Suprapubic skin (tissue), 4 donors: ENCODE measurements at regions not wholly inside any gene's neighbourhood (a gene's known extent, or its start where the extent isn't known, plus 50 kb on each side); places are given as distances from the start of the nearest gene placed in this dataset.

Source experiments
- CTCF ChIP-seq, 2 donors: fragments of 200-600 bp in 1 of 2; fragments of 450-650 bp in 1 of 2; sonication (generic) in 1 of 2; IDR thresholded peaks; one replicate each; pipeline ENCODE4 v1.5.1; 2016 to 2019; ENCODE audit warnings: antibody characterized with exemption in 2 of 2, mild to moderate bottlenecking in 1 of 2, moderate library complexity in 1 of 2
- EP300 ChIP-seq: sonication (generic); formaldehyde crosslinking; IDR thresholded peaks from one replicate; pipeline ENCODE4 v1.6.1; 2017; ENCODE audit warnings: antibody characterized with exemption
- POLR2A ChIP-seq, 2 donors: fragments of 450-650 bp; IDR thresholded peaks; one replicate each; pipeline ENCODE4 v1.6.1; 2017; ENCODE audit warnings: antibody characterized with exemption in 2 of 2, mild to moderate bottlenecking in 2 of 2, moderate library complexity in 2 of 2
- POLR2AphosphoS5 ChIP-seq, 3 donors: sonication (generic); formaldehyde crosslinking; IDR thresholded peaks; one replicate each; pipeline ENCODE4 v1.6.1; 2017; ENCODE audit warnings: antibody characterized with exemption in 3 of 3

DNA sequence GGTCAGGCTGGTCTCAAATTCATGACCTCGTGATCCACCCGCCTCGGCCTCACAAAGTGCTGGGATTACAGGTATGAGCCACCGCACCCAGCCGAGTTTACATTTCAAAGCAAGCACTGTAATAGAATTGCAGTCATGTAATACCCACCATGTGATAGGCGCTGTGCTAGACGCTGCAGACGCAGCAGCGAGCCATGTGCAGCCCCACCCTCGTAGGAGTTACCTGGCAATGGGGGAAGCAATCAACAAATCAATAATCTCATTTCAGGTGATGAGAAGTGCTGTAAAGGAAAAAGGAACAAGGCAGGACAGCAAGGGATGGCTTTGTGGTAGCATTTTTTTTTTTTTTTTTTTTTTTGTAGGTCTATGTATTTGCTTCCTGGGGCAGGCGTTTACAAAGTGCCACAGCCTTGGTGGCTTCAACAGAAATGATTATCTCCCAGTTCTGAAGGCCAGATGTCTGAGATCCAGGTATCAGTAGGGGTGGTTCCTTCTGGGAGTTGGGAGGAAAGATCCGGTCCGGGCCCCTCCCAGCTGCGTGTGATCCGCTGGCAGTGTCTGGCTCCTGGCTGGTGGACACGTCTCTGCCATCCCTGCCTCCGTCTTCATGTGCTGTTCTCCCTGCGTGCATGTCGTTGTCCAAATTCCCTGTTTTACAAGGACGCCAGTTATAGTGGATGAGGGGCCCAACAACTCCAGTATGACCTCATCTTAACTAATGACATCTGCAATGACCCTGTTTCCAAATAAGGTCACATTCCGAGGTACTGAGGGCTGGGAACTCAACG, 72.8 kb downstream of the TNFAIP2 start:
- no peak for TF ChIP-seq EP300
- TF ChIP-seq CTCF (IDR thresholded peaks at IDR 0.05): no peak
- TF ChIP-seq POLR2AphosphoS5 (IDR thresholded peaks at IDR 0.05): no peak
- no peak for TF ChIP-seq POLR2A (IDR thresholded peaks at IDR 0.05)
